ENCODE measurements at regions not wholly inside any gene's neighbourhood (a gene's known extent, or its start where the extent isn't known, plus 50 kb on each side); places are given as distances from the start of the nearest gene placed in this dataset.

GRCh38 chr15:66832664-66833063 is 130.6 kb downstream of the SMAD6 start:
- DNase-seq (ENCODE audit: low read depth in 3 of 3, low spot score in 2 of 3) = no peak

- no peak for DNase-seq (ENCODE audit: low read depth in 3 of 3, low spot score in 2 of 3)
Observed at GRCh38 chr15:66833371-66833770, 131.3 kb downstream of the SMAD6 start.

GRCh38 chr15:66833803-66834202 is 131.8 kb downstream of the SMAD6 start:
- no peak for DNase-seq (ENCODE audit: low read depth in 3 of 3, low spot score in 2 of 3)

- no peak for DNase-seq (ENCODE audit: low read depth in 3 of 3, low spot score in 2 of 3)
Observed at GRCh38 chr15:66834881-66835878, 133.1 kb downstream of the SMAD6 start.

- DNase-seq (ENCODE audit: low read depth in 3 of 3, low spot score in 2 of 3) = no peak
Observed at GRCh38 chr15:66836231-66837030, 134.4 kb downstream of the SMAD6 start.

- DNase-seq (ENCODE audit: low read depth in 3 of 3, low spot score in 2 of 3) = no peak
Observed at GRCh38 chr15:66838202-66838601, 136.2 kb downstream of the SMAD6 start.

GRCh38 chr15:66838671-66839239 is 136.7 kb downstream of the SMAD6 start:
- no peak for DNase-seq (ENCODE audit: low read depth in 3 of 3, low spot score in 2 of 3)

GRCh38 chr15:66839506-66840112 is 137.6 kb downstream of the SMAD6 start:
- DNase-seq (ENCODE audit: low read depth in 3 of 3, low spot score in 2 of 3) = no peak

- no peak for DNase-seq (ENCODE audit: low read depth in 3 of 3, low spot score in 2 of 3)
Observed at GRCh38 chr15:66840615-66841390, 138.8 kb downstream of the SMAD6 start.

- no peak for DNase-seq (ENCODE audit: low read depth in 3 of 3, low spot score in 2 of 3)
Observed at GRCh38 chr15:66841953-66842681, 140.1 kb downstream of the SMAD6 start.

GRCh38 chr15:66842710-66843441 is 140.8 kb downstream of the SMAD6 start:
- DNase-seq (ENCODE audit: low read depth in 3 of 3, low spot score in 2 of 3) = no peak

- DNase-seq (ENCODE audit: low read depth in 3 of 3, low spot score in 2 of 3) = no peak
Observed at GRCh38 chr15:66843581-66843980, 141.5 kb downstream of the SMAD6 start.

- DNase-seq (ENCODE audit: low read depth in 3 of 3, low spot score in 2 of 3) = no peak
Observed at GRCh38 chr15:66844041-66844746, 142.2 kb downstream of the SMAD6 start.

GRCh38 chr15:66844747-66845145 is 142.7 kb downstream of the SMAD6 start:
- no peak for DNase-seq (ENCODE audit: low read depth in 3 of 3, low spot score in 2 of 3)

GRCh38 chr15:66845266-66845785 is 143.3 kb downstream of the SMAD6 start:
- no peak for DNase-seq (ENCODE audit: low read depth in 3 of 3, low spot score in 2 of 3)

- DNase-seq (ENCODE audit: low read depth in 3 of 3, low spot score in 2 of 3) = no peak
Observed at GRCh38 chr15:66846031-66846430, 144.0 kb downstream of the SMAD6 start.

GRCh38 chr15:66846811-66847210 is 144.8 kb downstream of the SMAD6 start:
- no peak for DNase-seq (ENCODE audit: low read depth in 3 of 3, low spot score in 2 of 3)

- no peak for DNase-seq (ENCODE audit: low read depth in 3 of 3, low spot score in 2 of 3)
Observed at GRCh38 chr15:66847565-66847991, 145.5 kb downstream of the SMAD6 start.

All from right renal cortex interstitium (tissue), 3 donors.